GM12878 (cell line): ENCODE measurements at regions not wholly inside any gene's neighbourhood (a gene's known extent, or its start where the extent isn't known, plus 50 kb on each side); places are given as distances from the start of the nearest gene placed in this dataset.

Experiments used
- ATAC-seq: fragments of 200-7000 bp; cut with Tn5 transposase; 3 replicates; pipeline ENCODE4 v1.9.1; 2020; ENCODE audit warnings: mild to moderate bottlenecking, moderate library complexity
- BruUV-seq: library from RNA; stranded (reverse); fragments of 400-500 nt; replicated peaks from 2 replicates; lab custom pipeline; 2021; lab: Mats Ljungman, UMichigan
- CTCF ChIA-PET: fragments of 300-600 bp; sonication (Branson Sonifier 250); formaldehyde crosslinking; extraction: SDS; loops from one replicate; lab custom pipeline; 2021; ENCODE audit warnings: inconsistent platforms; lab: Yijun Ruan, JAX
- POLR2A ChIA-PET: fragments of 350-600 bp; formaldehyde crosslinking; extraction: SDS; loops from one replicate; lab custom pipeline; 2021; ENCODE audit warnings: inconsistent platforms; lab: Charles Lee
- RAD21 ChIA-PET: fragments of 300-600 bp; sonication (Branson Sonifier 250); formaldehyde crosslinking; loops from one replicate; lab custom pipeline; 2023; ENCODE audit warnings: antibody characterized with exemption; ENCODE audit not compliant: unreplicated experiment; lab: Charles Lee
- SMC1A ChIA-PET: fragments of 300-600 bp; sonication (Branson Sonifier 250); formaldehyde crosslinking; loops from one replicate; lab custom pipeline; 2023; ENCODE audit not compliant: unreplicated experiment, uncharacterized antibody; lab: Charles Lee
- DNase-seq: peaks from one replicate; pipeline ENCODE4 v3.0.0-alpha.2; 2011; ENCODE audit warnings: low read depth, low spot score
- FAIRE-seq: peaks from 3 replicates; lab custom pipeline; 2011; peaks lifted over from hg19 to GRCh38; lab: Jason Lieb, UNC
- H2AFZ ChIP-seq: 2 replicates; pipeline ENCODE4 v1.6.0; 2011; ENCODE audit warnings: low read depth, low read length, control low read depth; ENCODE audit not compliant: control insufficient read depth
- H3K27ac ChIP-seq: 2 replicates; pipeline ENCODE4 v1.5.1; 2011; ENCODE audit warnings: control low read depth; ENCODE audit not compliant: control insufficient read depth, insufficient read depth
- H3K27me3 ChIP-seq, 2 experiments: replicated peaks in 1 of 2; 2 replicates each; pipeline versions ENCODE4 v1.6.0 to v1.6.1; 2011; ENCODE audit warnings: low read length in 1 of 2; ENCODE audit not compliant: control insufficient read depth in 2 of 2, insufficient read depth in 2 of 2
- H3K36me3 ChIP-seq, 2 experiments: 2 replicates each; pipeline ENCODE4 v1.5.1; 2011; ENCODE audit warnings: low read length in 1 of 2; ENCODE audit not compliant: control insufficient read depth in 2 of 2, insufficient read depth in 2 of 2
- H3K4me1 ChIP-seq: 2 replicates; pipeline ENCODE4 v1.6.1; 2011; ENCODE audit warnings: mild to moderate bottlenecking, low read length, moderate library complexity, mixed read lengths; ENCODE audit not compliant: control insufficient read depth, insufficient read depth
- H3K4me2 ChIP-seq: 2 replicates; pipeline ENCODE4 v1.6.0; 2011; ENCODE audit warnings: control low read depth; ENCODE audit not compliant: control insufficient read depth, insufficient read depth
- H3K4me3 ChIP-seq: fragments of 200-600 bp; sonication (generic); 2 replicates; pipeline ENCODE4 v1.5.1; 2016
- H3K79me2 ChIP-seq: 2 replicates; pipeline ENCODE4 v1.6.0; 2011; ENCODE audit warnings: low read length; ENCODE audit not compliant: control insufficient read depth, insufficient read depth
- H3K9ac ChIP-seq: 2 replicates; pipeline ENCODE4 v1.8.0; 2011; ENCODE audit warnings: low read length, control low read depth, mixed read lengths; ENCODE audit not compliant: control insufficient read depth, insufficient read depth
- H3K9me3 ChIP-seq: replicated peaks from 3 replicates; pipeline ENCODE4 v1.5.1; 2011; ENCODE audit warnings: mild to moderate bottlenecking, low read length; ENCODE audit not compliant: control insufficient read depth, insufficient read depth
- H4K20me1 ChIP-seq: 2 replicates; pipeline ENCODE4 v1.6.0; 2011; ENCODE audit not compliant: control insufficient read depth, insufficient read depth
- MYB ChIP-seq: fragments of 150-350 bp; IDR thresholded peaks from 2 replicates; pipeline ENCODE4 v1.6.1; 2014; ENCODE audit warnings: mild to moderate bottlenecking, low read depth, low read length, borderline replicate concordance
- RAD21 ChIP-seq: IDR thresholded peaks from 2 replicates; pipeline ENCODE4 v1.6.1; 2011; ENCODE audit warnings: mild to moderate bottlenecking, low read depth, low read length, moderate library complexity; ENCODE audit not compliant: insufficient read depth
- SMC3 ChIP-seq: IDR thresholded peaks from 2 replicates; pipeline ENCODE4 v1.6.1; 2011; ENCODE audit warnings: low read length, improper control_type of control experiment, borderline replicate concordance
- YY1 ChIP-seq: IDR thresholded peaks from 2 replicates; pipeline ENCODE4 v1.6.1; 2011; ENCODE audit warnings: low read depth, mild to moderate bottlenecking, low read length
- WGBS: methylation state at CpG from one replicate; pipeline ENCODE4 v1.1.6; 2016; ENCODE audit warnings: low lambda C conversion rate; ENCODE audit not compliant: insufficient replicate concordance, insufficient coverage; ENCODE audit errors: missing lambda C conversion rate; 5-methylcytosine and 5-hydroxymethylcytosine counted together
- in situ Hi-C: fragments of 300-500 bp; cut with MboI; formaldehyde crosslinking; loops from 9 replicates; pipeline ENCODE4 v1.14.3; 2018; ENCODE audit warnings: mixed read lengths
- intact Hi-C: fragments of 100-400 bp; cut with micrococcal nuclease; formaldehyde crosslinking; loops from one replicate; pipeline ENCODE4 v1.14.2; 2022; ENCODE audit not compliant: unreplicated experiment
- TF ChIP-seq, protein P1 (sequence below), 3 experiments: IDR thresholded peaks in 2 of 3; conservative IDR thresholded peaks in 1 of 3; 2 replicates each; pipeline ENCODE4 v1.5.1; 2011; ENCODE audit warnings: low read depth in 3 of 3, low read length in 3 of 3, mild to moderate bottlenecking in 3 of 3, control low read depth in 2 of 3, moderate library complexity in 2 of 3, inconsistent platforms in 1 of 3, mixed read lengths in 1 of 3; ENCODE audit not compliant: control insufficient read depth in 2 of 3, insufficient read depth in 1 of 3; ENCODE audit errors: extremely low read depth in 1 of 3

DNA sequence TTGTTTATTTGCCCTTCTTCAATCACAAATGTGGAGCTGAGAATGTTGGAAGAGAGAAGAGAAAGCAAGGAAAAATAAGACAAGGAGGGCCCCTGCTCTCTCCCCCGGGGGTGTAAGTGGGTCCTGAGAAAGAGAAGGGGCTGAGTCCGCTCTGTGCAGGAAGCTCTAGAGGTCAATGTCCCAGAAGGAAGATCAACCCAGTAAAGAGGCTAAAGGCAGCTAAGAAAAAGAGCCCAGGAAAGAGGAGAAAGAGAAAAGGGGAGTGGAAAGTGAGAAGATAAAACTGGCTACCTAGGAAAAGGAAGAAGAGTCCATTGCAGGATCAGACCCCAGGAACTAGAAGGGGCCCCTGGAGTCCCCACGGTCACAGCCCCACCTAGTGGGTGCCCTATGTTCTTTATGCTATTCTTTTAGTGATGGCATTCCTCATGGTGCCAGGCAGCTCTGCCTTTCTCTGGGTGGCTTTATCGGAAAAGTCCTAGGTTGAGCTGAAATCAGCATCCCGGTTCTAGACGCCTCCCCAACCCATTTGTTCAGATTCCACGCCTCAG lies 583.4 kb downstream of the ACTL7B start:
- POLR2A ChIA-PET: no interaction called here
- ATAC-seq (peak; percentile 67), FAIRE-seq (no peak), DNase-seq (no peak)
- Histone ChIP-seq H3K79me2 (no peaks in the 10 kb centered on the region), H3K4me2 (no peak overlapping the region), H3K36me3 (no peaks in the 10 kb centered on the region), H3K4me3 (no peak overlapping the region), H3K27ac (no peak overlapping the region), H3K4me1 (no peaks in the 10 kb centered on the region), H3K9me3 (no peaks in the 10 kb centered on the region), H3K9ac (no peak overlapping the region), H3K27me3 (no peaks in the 10 kb centered on the region), H4K20me1 (no peaks in the 10 kb centered on the region), H2AFZ (no peak overlapping the region)
- intact Hi-C loops (loop anchor here (2.0 kb wide), 1 partner anchor 788 kb away; no protein-coding TSS in a partner anchor), in situ Hi-C loops (loop anchor here (25.0 kb wide), 1 partner anchor 785 kb away; the partner anchor contains the start of gene KLF4)
- TF ChIP-seq RAD21 (peak; percentile 53), MYB (no peak), YY1 (0 out of 2 replicates have a peak, but pooled peaks have one; percentile 23), SMC3 (peak; percentile 52)
- TF ChIP-seq, protein P1, sequence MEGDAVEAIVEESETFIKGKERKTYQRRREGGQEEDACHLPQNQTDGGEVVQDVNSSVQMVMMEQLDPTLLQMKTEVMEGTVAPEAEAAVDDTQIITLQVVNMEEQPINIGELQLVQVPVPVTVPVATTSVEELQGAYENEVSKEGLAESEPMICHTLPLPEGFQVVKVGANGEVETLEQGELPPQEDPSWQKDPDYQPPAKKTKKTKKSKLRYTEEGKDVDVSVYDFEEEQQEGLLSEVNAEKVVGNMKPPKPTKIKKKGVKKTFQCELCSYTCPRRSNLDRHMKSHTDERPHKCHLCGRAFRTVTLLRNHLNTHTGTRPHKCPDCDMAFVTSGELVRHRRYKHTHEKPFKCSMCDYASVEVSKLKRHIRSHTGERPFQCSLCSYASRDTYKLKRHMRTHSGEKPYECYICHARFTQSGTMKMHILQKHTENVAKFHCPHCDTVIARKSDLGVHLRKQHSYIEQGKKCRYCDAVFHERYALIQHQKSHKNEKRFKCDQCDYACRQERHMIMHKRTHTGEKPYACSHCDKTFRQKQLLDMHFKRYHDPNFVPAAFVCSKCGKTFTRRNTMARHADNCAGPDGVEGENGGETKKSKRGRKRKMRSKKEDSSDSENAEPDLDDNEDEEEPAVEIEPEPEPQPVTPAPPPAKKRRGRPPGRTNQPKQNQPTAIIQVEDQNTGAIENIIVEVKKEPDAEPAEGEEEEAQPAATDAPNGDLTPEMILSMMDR (IDR thresholded peaks at IDR 0.05 in 2 of 3, conservative IDR thresholded peaks at IDR 0.05 in 1 of 3; ENCODE audit: control insufficient read depth in 2 of 3, extremely low read depth in 1 of 3, insufficient read depth in 1 of 3, low read depth in 3 of 3, low read length in 3 of 3): peak; percentile 13 to 29 (median 17); a peak in 3 of 6 replicates
- RAD21 ChIA-PET: interaction anchor here (1.6 kb wide), 1 partner anchor 788 kb away, joined by 8 read pairs; no protein-coding TSS in a partner anchor
- BruUV-seq: no TSS peak
- 16% methylated on average over 7 of the region's 7 CpGs for WGBS
- SMC1A ChIA-PET: interaction anchor here (1.6 to 3.3 kb wide), 4 partner anchors 11 to 791 kb away, joined by 3 to 18 read pairs (median 5); no protein-coding TSS in a partner anchor
- CTCF ChIA-PET: interaction anchor here (0.6 to 2.6 kb wide), 11 partner anchors 13 to 1135 kb away, joined by 3 to 13 read pairs (median 3); no protein-coding TSS in a partner anchor
